Stomach (tissue), 8 donors: ENCODE measurements at regions not wholly inside any gene's neighbourhood (a gene's known extent, or its start where the extent isn't known, plus 50 kb on each side); places are given as distances from the start of the nearest gene placed in this dataset.

Source experiments
- DNase-seq, 2 donors: peaks; one replicate each; pipeline versions ENCODE4 v3.0.0 to v3.0.0-alpha.2; 2013 to 2019
- H3K27ac ChIP-seq, 5 donors: fragments of 200-600 bp in 4 of 5; sonication (generic) in 4 of 5; one replicate each; pipeline ENCODE4 v1.5.1; 2013 to 2019; ENCODE audit warnings: mild to moderate bottlenecking in 1 of 5, moderate library complexity in 1 of 5
- H3K27me3 ChIP-seq, 3 donors: fragments of 200-600 bp; sonication (generic); one replicate each; pipeline ENCODE4 v1.5.1; 2017 to 2019; ENCODE audit warnings: mixed run types in 1 of 3
- H3K36me3 ChIP-seq, 4 donors: fragments of 200-600 bp; sonication (generic); 1 replicate in 3 of 4; 2 replicates in 1 of 4; pipeline ENCODE4 v1.5.1; 2016 to 2019
- H3K4me1 ChIP-seq, 4 donors: fragments of 200-600 bp; sonication (generic); one replicate each; pipeline ENCODE4 v1.5.1; 2016 to 2019
- H3K4me3 ChIP-seq, 4 donors: fragments of 200-600 bp; sonication (generic) in 3 of 4; one replicate each; pipeline ENCODE4 v1.5.1; 2016 to 2019; ENCODE audit warnings: mild to moderate bottlenecking in 1 of 4
- H3K9me3 ChIP-seq, 4 donors: fragments of 200-600 bp; sonication (generic); one replicate each; pipeline ENCODE4 v1.5.1; 2016 to 2019
- EP300 ChIP-seq: sonication (generic); formaldehyde crosslinking; IDR thresholded peaks from one replicate; pipeline ENCODE4 v1.6.1; 2017; ENCODE audit warnings: antibody characterized with exemption
- POLR2A ChIP-seq, 4 donors: fragments of 450-650 bp; IDR thresholded peaks; one replicate each; pipeline ENCODE4 v1.6.1; 2016; ENCODE audit warnings: antibody characterized with exemption in 4 of 4, control low read depth in 2 of 4, mild to moderate bottlenecking in 1 of 4, moderate library complexity in 1 of 4
- POLR2AphosphoS5 ChIP-seq, 3 donors: sonication (generic); formaldehyde crosslinking; IDR thresholded peaks; one replicate each; pipeline ENCODE4 v1.6.1; 2016; ENCODE audit warnings: antibody characterized with exemption in 3 of 3
- WGBS, 5 donors: extraction: QIAGEN DNeasy Blood & Tissue Kit in 3 of 5; methylation state at CpG; one replicate each; pipeline versions ENCODE4 v1.1.5 to v1.1.7; 2013 to 2018; 5-methylcytosine and 5-hydroxymethylcytosine counted together
- intact Hi-C: fragments of 100-400 bp; cut with DNase I; formaldehyde crosslinking; loops from one replicate; pipeline ENCODE4 v1.15.1; 2023; ENCODE audit warnings: low total_unique reads
- TF ChIP-seq, protein P1 (sequence below), 7 experiments: fragments of 450-650 bp in 4 of 7; fragments of 200-600 bp in 3 of 7; sonication (generic) in 3 of 7; IDR thresholded peaks; one replicate each; pipeline ENCODE4 v1.5.1; 2016 to 2019; ENCODE audit warnings: antibody characterized with exemption in 7 of 7, control low read depth in 2 of 7, mild to moderate bottlenecking in 1 of 7
- donor health status: healthy with polysubstance abuse.
- donor health status: Bipolar disorder and iron deficiency.
- donor health status: healthy.

DNA sequence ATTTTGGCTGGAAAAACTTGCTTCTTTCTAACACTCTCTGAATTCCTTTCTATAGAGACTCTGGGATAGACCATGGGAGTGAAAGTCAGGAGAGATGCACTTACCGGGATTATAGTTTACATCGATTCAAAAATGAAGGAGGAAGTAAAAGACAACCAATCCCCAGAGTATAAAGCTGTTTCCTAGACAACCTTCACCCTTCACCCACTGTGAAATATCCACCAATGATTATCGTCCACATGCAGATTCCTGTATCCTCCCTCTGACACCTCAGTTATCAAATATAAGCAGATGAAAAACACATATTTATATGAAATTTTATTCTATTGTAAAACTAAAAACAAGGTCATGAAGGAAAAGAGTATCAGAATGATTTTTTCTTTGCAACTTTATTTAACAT, 258.8 kb upstream of the GK2 start:
- Histone ChIP-seq H3K36me3 (no peaks in the 10 kb centered on the region), H3K9me3 (peaks cover 0 to 26% (median 4%) of the 10 kb centered on the region in 4 donors), H3K4me3 (no peak overlapping the region), H3K27ac (no peak overlapping the region), H3K27me3 (no peaks in the 10 kb centered on the region), H3K4me1 (no peaks in the 10 kb centered on the region)
- DNase-seq = no peak
- intact Hi-C loops = no loop called here
- TF ChIP-seq, protein P1, sequence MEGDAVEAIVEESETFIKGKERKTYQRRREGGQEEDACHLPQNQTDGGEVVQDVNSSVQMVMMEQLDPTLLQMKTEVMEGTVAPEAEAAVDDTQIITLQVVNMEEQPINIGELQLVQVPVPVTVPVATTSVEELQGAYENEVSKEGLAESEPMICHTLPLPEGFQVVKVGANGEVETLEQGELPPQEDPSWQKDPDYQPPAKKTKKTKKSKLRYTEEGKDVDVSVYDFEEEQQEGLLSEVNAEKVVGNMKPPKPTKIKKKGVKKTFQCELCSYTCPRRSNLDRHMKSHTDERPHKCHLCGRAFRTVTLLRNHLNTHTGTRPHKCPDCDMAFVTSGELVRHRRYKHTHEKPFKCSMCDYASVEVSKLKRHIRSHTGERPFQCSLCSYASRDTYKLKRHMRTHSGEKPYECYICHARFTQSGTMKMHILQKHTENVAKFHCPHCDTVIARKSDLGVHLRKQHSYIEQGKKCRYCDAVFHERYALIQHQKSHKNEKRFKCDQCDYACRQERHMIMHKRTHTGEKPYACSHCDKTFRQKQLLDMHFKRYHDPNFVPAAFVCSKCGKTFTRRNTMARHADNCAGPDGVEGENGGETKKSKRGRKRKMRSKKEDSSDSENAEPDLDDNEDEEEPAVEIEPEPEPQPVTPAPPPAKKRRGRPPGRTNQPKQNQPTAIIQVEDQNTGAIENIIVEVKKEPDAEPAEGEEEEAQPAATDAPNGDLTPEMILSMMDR (IDR thresholded peaks at IDR 0.05) = no peak
- TF ChIP-seq EP300 (no peak), POLR2AphosphoS5 (IDR thresholded peaks at IDR 0.05) (no peak), POLR2A (IDR thresholded peaks at IDR 0.05) (no peak)
- WGBS, 5 donors = 87 to 93% (median 90%) methylated on average over 3 of the region's 3 CpGs

DNA sequence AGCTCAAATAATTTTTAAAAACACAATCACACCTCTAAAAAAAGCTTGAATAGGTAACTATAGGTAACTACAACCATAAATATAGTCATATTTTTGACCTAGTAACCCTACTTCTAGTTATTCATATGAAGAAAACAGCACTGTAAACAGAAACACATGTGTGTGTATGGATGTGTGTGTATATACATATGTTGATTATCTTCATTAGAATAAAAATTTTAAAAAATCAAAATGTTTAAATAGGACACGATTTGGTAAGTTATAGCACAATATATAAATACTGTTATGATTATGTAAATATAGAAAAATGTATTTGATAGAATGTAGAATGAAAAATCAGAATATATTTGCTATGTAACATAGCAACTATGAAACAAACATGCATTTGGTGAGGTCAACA, 258.1 kb upstream of the GK2 start:
- WGBS, 5 donors = 53 to 82% (median 63%) methylated on average over 1 of the region's 1 CpG

DNA sequence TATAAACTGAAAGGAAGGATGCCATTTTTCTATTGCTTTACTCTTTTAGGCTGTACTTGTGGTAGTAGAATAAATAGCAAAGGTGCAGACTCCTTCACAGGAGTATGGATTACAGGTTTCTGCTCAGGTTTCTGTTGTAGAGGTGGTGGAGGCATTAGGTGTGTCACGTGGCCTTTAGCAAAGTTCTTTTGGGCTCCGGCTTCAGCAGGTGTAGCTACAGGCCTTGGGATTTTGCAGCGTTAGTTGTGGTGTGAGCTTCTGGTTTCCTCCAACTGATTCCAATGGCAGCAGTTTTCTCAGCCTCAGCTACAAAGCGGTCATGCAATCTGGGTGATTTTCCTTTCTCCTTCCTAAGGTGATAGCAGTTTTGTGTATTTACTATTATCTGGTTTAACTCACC, 255.8 kb upstream of the GK2 start:
- TF ChIP-seq, protein P1 (IDR thresholded peaks at IDR 0.05) = no peak
- TF ChIP-seq POLR2A (IDR thresholded peaks at IDR 0.05) (no peak), POLR2AphosphoS5 (IDR thresholded peaks at IDR 0.05) (no peak), EP300 (no peak)
- no peak overlapping the region for H3K4me3 ChIP-seq
- 80 to 92% (median 85%) methylated on average over 4 of the region's 4 CpGs for WGBS, 5 donors
- no peak overlapping the region for H3K27ac ChIP-seq
- H3K36me3 ChIP-seq = no peaks in the 10 kb centered on the region
- H3K4me1 ChIP-seq = no peaks in the 10 kb centered on the region
- peaks cover 0 to 11% (median 3%) of the 10 kb centered on the region in 4 donors for H3K9me3 ChIP-seq
- intact Hi-C loops = no loop called here
- DNase-seq = no peak
- H3K27me3 ChIP-seq = no peaks in the 10 kb centered on the region

More for the DNA sequence above, 258.1 kb upstream of the GK2 start:
- DNase-seq = no peak
- Histone ChIP-seq H3K36me3 (no peaks in the 10 kb centered on the region), H3K4me1 (no peaks in the 10 kb centered on the region), H3K4me3 (no peak overlapping the region), H3K9me3 (peaks cover 0 to 21% (median 4%) of the 10 kb centered on the region in 4 donors), H3K27me3 (no peaks in the 10 kb centered on the region), H3K27ac (no peak overlapping the region)
- intact Hi-C loops = no loop called here
- TF ChIP-seq EP300 (no peak), POLR2A (IDR thresholded peaks at IDR 0.05) (no peak), POLR2AphosphoS5 (IDR thresholded peaks at IDR 0.05) (no peak)
- TF ChIP-seq, protein P1 (IDR thresholded peaks at IDR 0.05) = no peak

DNA sequence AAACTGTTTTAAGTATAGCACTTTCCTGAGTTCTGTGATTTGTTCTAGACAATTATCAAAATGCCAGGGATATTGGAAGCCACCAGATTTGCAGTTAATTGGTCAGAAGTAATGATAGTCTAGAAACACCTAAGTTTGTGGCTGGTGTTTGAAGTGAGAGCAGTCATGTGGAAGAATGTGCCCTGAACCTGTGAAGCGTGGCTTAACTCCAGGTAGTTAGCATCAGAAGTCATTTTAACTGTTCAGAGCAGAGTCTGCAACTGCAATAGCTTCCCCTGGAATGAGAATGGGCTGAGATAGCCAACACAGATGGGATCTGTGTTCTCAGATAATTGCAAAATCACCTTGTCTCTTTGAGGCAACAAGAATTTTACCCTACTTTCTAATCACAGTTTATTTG, 255.1 kb upstream of the GK2 start:
- H3K4me3 ChIP-seq = no peak overlapping the region
- H3K27ac ChIP-seq = no peak overlapping the region
- TF ChIP-seq, protein P1 (IDR thresholded peaks at IDR 0.05) = no peak
- TF ChIP-seq EP300 (no peak), POLR2AphosphoS5 (IDR thresholded peaks at IDR 0.05) (no peak), POLR2A (IDR thresholded peaks at IDR 0.05) (no peak)
- no peaks in the 10 kb centered on the region for H3K27me3 ChIP-seq
- no peaks in the 10 kb centered on the region for H3K36me3 ChIP-seq
- H3K9me3 ChIP-seq = peaks cover 0 to 6% (median 3%) of the 10 kb centered on the region in 4 donors
- no peak for DNase-seq
- H3K4me1 ChIP-seq = no peaks in the 10 kb centered on the region
- 70 to 89% (median 78%) methylated on average over 1 of the region's 1 CpG for WGBS, 5 donors
- intact Hi-C loops = no loop called here
